CD14-positive monocyte (primary cell): ENCODE measurements at regions not wholly inside any gene's neighbourhood (a gene's known extent, or its start where the extent isn't known, plus 50 kb on each side); places are given as distances from the start of the nearest gene placed in this dataset.

Source experiments
- DNase-seq, 3 donors: peaks; one replicate each; pipeline ENCODE4 v3.0.0-alpha.2; 2011 to 2022
- H2AFZ ChIP-seq: 2 replicates; pipeline ENCODE4 v1.6.0; 2012; ENCODE audit warnings: mild to moderate bottlenecking, low read depth, low read length, inconsistent platforms; ENCODE audit not compliant: insufficient read depth, poor library complexity, severe bottlenecking
- H3K27ac ChIP-seq, 2 donors: 1 replicate in 1 of 2; 2 replicates in 1 of 2; pipeline ENCODE4 v1.5.1; 2012 to 2013; ENCODE audit warnings: low read length in 2 of 2, control low read depth in 1 of 2, inconsistent platforms in 1 of 2, low read depth in 1 of 2, mild to moderate bottlenecking in 1 of 2
- H3K27me3 ChIP-seq, 2 donors: one replicate each; pipeline versions ENCODE4 v1.6.0 to v1.6.1; 2011 to 2013; ENCODE audit warnings: low read length in 2 of 2; ENCODE audit not compliant: control insufficient read depth in 2 of 2, insufficient read depth in 2 of 2
- H3K36me3 ChIP-seq, 2 donors: replicated peaks in 1 of 2; 1 replicate in 1 of 2; 2 replicates in 1 of 2; pipeline versions ENCODE4 v1.5.1 to v1.6.1; 2012 to 2013; ENCODE audit warnings: low read length in 2 of 2, control low read depth in 1 of 2, inconsistent platforms in 1 of 2, mild to moderate bottlenecking in 1 of 2; ENCODE audit not compliant: insufficient read depth in 2 of 2, control insufficient read depth in 1 of 2
- H3K4me1 ChIP-seq, 2 donors: 1 replicate in 1 of 2; 2 replicates in 1 of 2; pipeline versions ENCODE4 v1.5.1 to v1.6.1; 2012 to 2013; ENCODE audit warnings: low read length in 2 of 2, control low read depth in 1 of 2, inconsistent platforms in 1 of 2, mild to moderate bottlenecking in 1 of 2, moderate library complexity in 1 of 2; ENCODE audit not compliant: insufficient read depth in 2 of 2, control insufficient read depth in 1 of 2
- H3K4me2 ChIP-seq: replicated peaks from 2 replicates; pipeline ENCODE3; 2012; ENCODE audit warnings: low read length, moderate library complexity, mild to moderate bottlenecking; ENCODE audit not compliant: poor library complexity, severe bottlenecking; ENCODE audit errors: extremely low read depth
- H3K4me3 ChIP-seq, 3 experiments: fragments of 200-600 bp in 1 of 3; sonication (generic) in 1 of 3; replicated peaks in 1 of 3; 1 replicate in 2 of 3; 2 replicates in 1 of 3; pipeline ENCODE4 v1.5.1; 2011 to 2013; ENCODE audit warnings: low read length in 3 of 3, mild to moderate bottlenecking in 3 of 3, control low read depth in 2 of 3, low read depth in 2 of 3, inconsistent platforms in 1 of 3, moderate library complexity in 1 of 3
- H3K79me2 ChIP-seq: 2 replicates; pipeline ENCODE4 v1.6.0; 2012; ENCODE audit warnings: mild to moderate bottlenecking, control low read depth, inconsistent platforms, low read length, moderate library complexity; ENCODE audit not compliant: insufficient read depth
- H3K9ac ChIP-seq: 2 replicates; pipeline ENCODE4 v1.6.0; 2017; ENCODE audit warnings: low read length, mild to moderate bottlenecking; ENCODE audit not compliant: insufficient read depth, poor library complexity, severe bottlenecking
- H3K9me3 ChIP-seq, 2 donors: replicated peaks in 1 of 2; 1 replicate in 1 of 2; 2 replicates in 1 of 2; pipeline versions ENCODE4 v1.5.1 to v1.6.1; 2012 to 2013; ENCODE audit warnings: low read length in 2 of 2, control low read depth in 1 of 2; ENCODE audit not compliant: control insufficient read depth in 1 of 2, insufficient read depth in 1 of 2
- H4K20me1 ChIP-seq: 2 replicates; pipeline ENCODE4 v1.6.0; 2012; ENCODE audit warnings: mild to moderate bottlenecking, low read length, control low read depth, moderate library complexity; ENCODE audit not compliant: insufficient read depth
- H3K27ac Mint-ChIP-seq, 7 donors: one replicate each; pipeline ENCODE4 v1.8.0; 2020; ENCODE audit warnings: mild to moderate bottlenecking in 7 of 7, mixed read lengths in 7 of 7, moderate library complexity in 6 of 7, inconsistent platforms in 2 of 7
- H3K27me3 Mint-ChIP-seq, 3 donors: one replicate each; pipeline ENCODE4 v1.8.0; 2021 to 2022; ENCODE audit warnings: low read depth in 3 of 3, mild to moderate bottlenecking in 3 of 3, mixed read lengths in 3 of 3, moderate library complexity in 3 of 3, inconsistent platforms in 1 of 3
- H3K36me3 Mint-ChIP-seq, 2 donors: one replicate each; pipeline ENCODE4 v1.8.0; 2020; ENCODE audit warnings: mixed read lengths in 2 of 2, inconsistent platforms in 1 of 2, mild to moderate bottlenecking in 1 of 2
- H3K4me1 Mint-ChIP-seq: one replicate; pipeline ENCODE4 v1.8.0; 2020; ENCODE audit warnings: mild to moderate bottlenecking, mixed read lengths
- H3K4me3 Mint-ChIP-seq, 2 donors: one replicate each; pipeline ENCODE4 v1.8.0; 2020; ENCODE audit warnings: mild to moderate bottlenecking in 2 of 2, mixed read lengths in 2 of 2, moderate library complexity in 1 of 2
- H3K9me3 Mint-ChIP-seq, 7 donors: one replicate each; pipeline ENCODE4 v1.8.0; 2020 to 2022; ENCODE audit warnings: mixed read lengths in 7 of 7, mild to moderate bottlenecking in 6 of 7, moderate library complexity in 6 of 7, inconsistent platforms in 2 of 7
- CTCF ChIP-seq: fragments of 200-600 bp; IDR thresholded peaks from one replicate; pipeline ENCODE4 v1.8.0; 2022; ENCODE audit warnings: antibody characterized with exemption, mild to moderate bottlenecking
- WGBS: methylation state at CpG from one replicate; pipeline ENCODE4 v1.1.5; 2013; ENCODE audit warnings: missing lambda C conversion rate; ENCODE audit not compliant: insufficient coverage; 5-methylcytosine and 5-hydroxymethylcytosine counted together
- intact Hi-C, 2 donors: fragments of 100-400 bp; cut with micrococcal nuclease; formaldehyde crosslinking; loops; one replicate each; pipeline versions ENCODE4 v1.15.0 to v1.15.1; 2023

GRCh38 chr13:110008816-110009215 is 222.4 kb upstream of the IRS2 start:
- H4K20me1 ChIP-seq: no peaks in the 10 kb centered on the region
- no peak overlapping the region for H3K9ac ChIP-seq
- H3K9me3 ChIP-seq: no peaks in the 10 kb centered on the region
- intact Hi-C loops: no loop called here
- H3K4me1 ChIP-seq: no peaks in the 10 kb centered on the region
- WGBS: 100% methylated on average over 1 of the region's 3 CpGs
- Mint-ChIP-seq H3K9me3 (peaks cover 0 to 3% (median 0%) of the 10 kb centered on the region in 7 donors), H3K27me3 (peaks cover 0 to 4% (median 0%) of the 10 kb centered on the region in 3 donors), H3K4me3 (no peak overlapping the region), H3K27ac (no peak overlapping the region), H3K36me3 (no peaks in the 10 kb centered on the region), H3K4me1 (no peaks in the 10 kb centered on the region)
- DNase-seq: no peak
- no peak overlapping the region for H3K27ac ChIP-seq
- no peak overlapping the region for H3K4me2 ChIP-seq
- TF ChIP-seq CTCF: no peak
- no peaks in the 10 kb centered on the region for H3K27me3 ChIP-seq
- no peaks in the 10 kb centered on the region for H3K79me2 ChIP-seq
- H2AFZ ChIP-seq: no peak overlapping the region
- H3K4me3 ChIP-seq: no peak overlapping the region
- H3K36me3 ChIP-seq: no peaks in the 10 kb centered on the region

- Histone ChIP-seq H3K4me1 (no peaks in the 10 kb centered on the region), H3K9me3 (no peaks in the 10 kb centered on the region), H3K79me2 (no peaks in the 10 kb centered on the region), H3K36me3 (no peaks in the 10 kb centered on the region), H2AFZ (no peak overlapping the region), H3K4me2 (no peak overlapping the region), H3K27me3 (no peaks in the 10 kb centered on the region), H3K9ac (no peak overlapping the region), H3K27ac (no peak overlapping the region), H3K4me3 (no peak overlapping the region), H4K20me1 (no peaks in the 10 kb centered on the region)
- Mint-ChIP-seq H3K4me3 (no peak overlapping the region), H3K9me3 (peaks cover 0 to 3% (median 0%) of the 10 kb centered on the region in 7 donors), H3K36me3 (no peaks in the 10 kb centered on the region), H3K4me1 (no peaks in the 10 kb centered on the region), H3K27me3 (peaks cover 0 to 4% (median 1%) of the 10 kb centered on the region in 3 donors), H3K27ac (peak overlapping the region in 1 of 7 donors; percentile 13)
- no peak for TF ChIP-seq CTCF
- no peak for DNase-seq
- WGBS: 91% methylated on average over 8 of the region's 8 CpGs
- intact Hi-C loops: no loop called here
Measured at GRCh38 chr13:110006304-110006703, 219.9 kb upstream of the IRS2 start.
